ENCODE measurements at regions not wholly inside any gene's neighbourhood (a gene's known extent, or its start where the extent isn't known, plus 50 kb on each side); places are given as distances from the start of the nearest gene placed in this dataset.

DNA sequence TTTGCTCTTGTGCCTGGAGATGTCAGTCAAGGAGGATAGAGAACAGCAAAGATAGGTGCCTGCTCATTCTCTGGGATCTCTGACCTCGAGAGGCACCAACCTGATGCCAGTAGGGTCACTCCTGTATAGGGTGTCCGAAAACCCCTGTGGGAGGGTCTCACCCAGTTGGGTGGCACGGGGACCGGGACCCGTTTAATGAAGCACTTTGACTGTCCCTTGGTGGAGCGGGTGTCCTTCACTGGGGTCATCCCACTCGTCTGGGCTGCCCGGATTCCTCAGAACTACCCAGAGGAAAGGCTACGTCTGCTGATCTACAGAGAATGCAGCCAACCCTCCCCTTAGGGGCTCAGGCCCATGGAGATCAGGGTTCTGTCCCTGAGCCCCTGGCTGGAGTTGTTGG is 157.6 kb downstream of the CAPZA3 start:
- TF ChIP-seq, protein P1, sequence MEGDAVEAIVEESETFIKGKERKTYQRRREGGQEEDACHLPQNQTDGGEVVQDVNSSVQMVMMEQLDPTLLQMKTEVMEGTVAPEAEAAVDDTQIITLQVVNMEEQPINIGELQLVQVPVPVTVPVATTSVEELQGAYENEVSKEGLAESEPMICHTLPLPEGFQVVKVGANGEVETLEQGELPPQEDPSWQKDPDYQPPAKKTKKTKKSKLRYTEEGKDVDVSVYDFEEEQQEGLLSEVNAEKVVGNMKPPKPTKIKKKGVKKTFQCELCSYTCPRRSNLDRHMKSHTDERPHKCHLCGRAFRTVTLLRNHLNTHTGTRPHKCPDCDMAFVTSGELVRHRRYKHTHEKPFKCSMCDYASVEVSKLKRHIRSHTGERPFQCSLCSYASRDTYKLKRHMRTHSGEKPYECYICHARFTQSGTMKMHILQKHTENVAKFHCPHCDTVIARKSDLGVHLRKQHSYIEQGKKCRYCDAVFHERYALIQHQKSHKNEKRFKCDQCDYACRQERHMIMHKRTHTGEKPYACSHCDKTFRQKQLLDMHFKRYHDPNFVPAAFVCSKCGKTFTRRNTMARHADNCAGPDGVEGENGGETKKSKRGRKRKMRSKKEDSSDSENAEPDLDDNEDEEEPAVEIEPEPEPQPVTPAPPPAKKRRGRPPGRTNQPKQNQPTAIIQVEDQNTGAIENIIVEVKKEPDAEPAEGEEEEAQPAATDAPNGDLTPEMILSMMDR (conservative IDR thresholded peaks at IDR 0.05; ENCODE audit: low read length), result no peak
- no peak for TF ChIP-seq EZH2phosphoT487 (IDR thresholded peaks at IDR 0.05; ENCODE audit: borderline replicate concordance)

All from Loucy (cell line).